ENCODE measurements at regions not wholly inside any gene's neighbourhood (a gene's known extent, or its start where the extent isn't known, plus 50 kb on each side); places are given as distances from the start of the nearest gene placed in this dataset.

GRCh38 chr10:109534193-109534592 is 389.1 kb downstream of the XPNPEP1 start:
- no peak for TF ChIP-seq CTCF (IDR thresholded peaks at IDR 0.05; ENCODE audit: low read depth, low read length)
- H3K36me3 ChIP-seq, result no peaks in the 10 kb centered on the region
- H3K27ac ChIP-seq, result no peak overlapping the region
- H3K4me1 ChIP-seq (ENCODE audit: low read depth), result no peaks in the 10 kb centered on the region
- H3K27me3 ChIP-seq, result no peaks in the 10 kb centered on the region
- no peaks in the 10 kb centered on the region for H3K9me3 ChIP-seq (ENCODE audit: low read depth)
- no peak overlapping the region for H3K4me3 ChIP-seq
- DNase-seq (ENCODE audit: low read depth in 1 of 2, low spot score in 1 of 2), result no peak

GRCh38 chr10:109529258-109529657 is 394.1 kb downstream of the XPNPEP1 start:
- DNase-seq (ENCODE audit: low read depth in 1 of 2, low spot score in 1 of 2), result no peak
- Histone ChIP-seq H3K4me3 (no peak overlapping the region), H3K4me1 (ENCODE audit: low read depth) (no peaks in the 10 kb centered on the region), H3K9me3 (ENCODE audit: low read depth) (peaks cover 3% of the 10 kb centered on the region), H3K27ac (no peak overlapping the region), H3K27me3 (no peaks in the 10 kb centered on the region), H3K36me3 (no peaks in the 10 kb centered on the region)
- TF ChIP-seq CTCF (IDR thresholded peaks at IDR 0.05; ENCODE audit: low read depth, low read length), result no peak

- H3K4me3 ChIP-seq, result no peak overlapping the region
- DNase-seq (ENCODE audit: low read depth in 1 of 2, low spot score in 1 of 2), result no peak
- no peaks in the 10 kb centered on the region for H3K4me1 ChIP-seq (ENCODE audit: low read depth)
- peaks cover 3% of the 10 kb centered on the region for H3K9me3 ChIP-seq (ENCODE audit: low read depth)
- TF ChIP-seq CTCF (IDR thresholded peaks at IDR 0.05; ENCODE audit: low read depth, low read length), result no peak
- no peaks in the 10 kb centered on the region for H3K27me3 ChIP-seq
- H3K27ac ChIP-seq, result no peak overlapping the region
- no peaks in the 10 kb centered on the region for H3K36me3 ChIP-seq
Observed at GRCh38 chr10:109517748-109518147, 405.6 kb downstream of the XPNPEP1 start.

- Histone ChIP-seq H3K36me3 (no peaks in the 10 kb centered on the region), H3K4me1 (ENCODE audit: low read depth) (no peaks in the 10 kb centered on the region), H3K9me3 (ENCODE audit: low read depth) (no peaks in the 10 kb centered on the region), H3K27ac (no peak overlapping the region), H3K27me3 (no peaks in the 10 kb centered on the region), H3K4me3 (no peak overlapping the region)
- TF ChIP-seq CTCF (IDR thresholded peaks at IDR 0.05; ENCODE audit: low read depth, low read length), result no peak
- DNase-seq (ENCODE audit: low read depth in 1 of 2, low spot score in 1 of 2), result no peak
Observed at GRCh38 chr10:109504401-109504800, 418.9 kb downstream of the XPNPEP1 start.

- no peak for DNase-seq (ENCODE audit: low read depth in 1 of 2, low spot score in 1 of 2)
- H3K4me1 ChIP-seq (ENCODE audit: low read depth), result no peaks in the 10 kb centered on the region
- peaks cover 8% of the 10 kb centered on the region for H3K9me3 ChIP-seq (ENCODE audit: low read depth)
- no peak overlapping the region for H3K27ac ChIP-seq
- TF ChIP-seq CTCF (IDR thresholded peaks at IDR 0.05; ENCODE audit: low read depth, low read length), result no peak
- H3K4me3 ChIP-seq, result no peak overlapping the region
- no peaks in the 10 kb centered on the region for H3K27me3 ChIP-seq
- H3K36me3 ChIP-seq, result no peaks in the 10 kb centered on the region
Observed at GRCh38 chr10:109487691-109488090, 435.6 kb downstream of the XPNPEP1 start.

GRCh38 chr10:109480836-109481235 is 442.5 kb downstream of the XPNPEP1 start:
- no peak for TF ChIP-seq CTCF (IDR thresholded peaks at IDR 0.05; ENCODE audit: low read depth, low read length)
- DNase-seq (ENCODE audit: low read depth in 1 of 2, low spot score in 1 of 2), result no peak
- Histone ChIP-seq H3K4me3 (no peak overlapping the region), H3K36me3 (no peaks in the 10 kb centered on the region), H3K27ac (no peak overlapping the region), H3K4me1 (ENCODE audit: low read depth) (no peaks in the 10 kb centered on the region), H3K27me3 (no peaks in the 10 kb centered on the region), H3K9me3 (ENCODE audit: low read depth) (peaks cover 4% of the 10 kb centered on the region)
